HPDE6-E6E7 (cell line): ENCODE measurements at regions not wholly inside any gene's neighbourhood (a gene's known extent, or its start where the extent isn't known, plus 50 kb on each side); places are given as distances from the start of the nearest gene placed in this dataset.

Experiments
- DNase-seq: peaks from one replicate; pipeline ENCODE4 v3.0.0; 2011; ENCODE audit warnings: missing footprints; ENCODE audit errors: extremely low spot score

GRCh38 chr12:74906224-74906623, 303.4 kb downstream of the KCNC2 start:
- no peak for DNase-seq

GRCh38 chr12:74910831-74911230, 298.8 kb downstream of the KCNC2 start:
- no peak for DNase-seq

- DNase-seq: no peak
These were observed 295.3 kb downstream of the KCNC2 start for GRCh38 chr12:74914378-74914777.

- no peak for DNase-seq
These were observed 293.9 kb downstream of the KCNC2 start for GRCh38 chr12:74915718-74916117.

DNA sequence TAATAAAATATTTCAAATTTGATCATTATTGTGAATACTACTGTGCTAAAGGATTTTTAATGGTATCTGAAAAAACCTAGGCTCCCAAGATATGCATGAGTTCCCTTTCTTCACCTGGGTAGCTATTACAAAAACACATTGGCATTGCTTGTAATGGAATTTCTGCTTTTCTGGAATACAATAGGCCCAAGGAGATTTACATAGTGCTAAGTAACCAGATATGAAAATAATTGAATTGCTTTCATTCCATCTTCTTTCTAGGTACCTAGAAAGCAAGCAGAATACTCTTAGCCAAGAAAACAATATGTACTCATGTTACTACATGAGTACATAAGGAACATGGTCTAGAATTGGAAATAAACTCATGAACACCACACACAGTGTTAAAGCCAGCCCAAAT, 291.9 kb downstream of the KCNC2 start:
- DNase-seq: no peak

DNA sequence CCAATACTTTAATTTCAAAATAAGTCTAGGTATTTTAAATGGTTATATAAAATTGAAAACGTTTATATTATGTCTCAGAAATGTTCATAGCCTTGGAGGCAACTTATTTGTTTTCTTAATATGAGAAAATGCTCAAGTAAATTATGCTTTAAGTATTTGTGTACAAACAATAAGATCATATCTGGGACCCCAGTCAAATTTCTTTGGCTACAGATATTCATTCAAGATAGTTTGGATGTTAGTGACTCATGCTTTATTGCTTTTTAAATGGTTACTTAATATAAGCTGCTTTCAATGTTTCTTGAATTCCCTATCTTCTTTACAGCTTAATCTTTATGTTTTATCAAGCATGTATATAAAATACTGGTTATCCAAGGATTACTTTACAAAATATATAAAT, 291.3 kb downstream of the KCNC2 start:
- DNase-seq: no peak

DNA sequence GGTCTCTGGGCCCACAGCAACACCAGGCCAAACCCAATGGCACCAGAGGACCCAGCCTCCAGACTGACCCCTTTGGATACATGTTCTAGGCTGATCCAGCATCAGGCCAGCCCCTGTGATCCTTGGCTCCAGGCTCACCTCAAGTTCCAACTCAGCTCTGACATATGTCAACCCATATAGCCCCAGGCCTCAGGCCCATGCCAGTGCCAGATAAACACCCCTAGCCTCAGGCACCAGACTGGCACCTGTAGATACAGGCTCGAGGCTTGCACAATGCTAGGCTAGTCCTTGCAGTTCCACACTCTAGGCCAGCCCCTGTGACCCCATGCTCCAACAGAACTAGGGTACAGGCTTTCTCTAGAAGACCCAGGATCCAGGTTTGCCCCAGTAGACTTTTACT, 287.5 kb downstream of the KCNC2 start:
- DNase-seq: no peak

- no peak for DNase-seq
These were observed 287.0 kb downstream of the KCNC2 start for GRCh38 chr12:74922642-74923041.

GRCh38 chr12:74941670-74942069, 268.0 kb downstream of the KCNC2 start:
- no peak for DNase-seq

DNA sequence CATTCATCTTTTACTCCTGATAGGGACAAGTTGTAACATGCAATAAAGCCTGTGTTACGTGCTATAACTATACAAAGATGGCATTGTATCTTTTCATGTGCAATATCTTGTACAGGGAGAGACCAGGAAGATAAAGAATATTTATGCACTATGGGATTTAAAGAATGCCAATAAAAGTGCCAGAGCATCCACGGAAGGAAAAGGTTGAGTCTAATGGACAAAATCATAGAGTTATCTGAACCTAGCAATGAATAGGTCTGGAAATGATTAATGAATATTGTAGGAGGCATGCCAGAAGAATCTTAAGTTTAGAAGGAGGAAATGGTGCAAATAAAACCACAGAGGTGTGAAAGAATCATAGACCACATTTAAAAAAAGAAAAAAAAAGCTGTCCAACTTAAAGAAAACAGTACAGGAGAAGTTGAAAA, 263.9 kb downstream of the KCNC2 start:
- DNase-seq: no peak

DNA sequence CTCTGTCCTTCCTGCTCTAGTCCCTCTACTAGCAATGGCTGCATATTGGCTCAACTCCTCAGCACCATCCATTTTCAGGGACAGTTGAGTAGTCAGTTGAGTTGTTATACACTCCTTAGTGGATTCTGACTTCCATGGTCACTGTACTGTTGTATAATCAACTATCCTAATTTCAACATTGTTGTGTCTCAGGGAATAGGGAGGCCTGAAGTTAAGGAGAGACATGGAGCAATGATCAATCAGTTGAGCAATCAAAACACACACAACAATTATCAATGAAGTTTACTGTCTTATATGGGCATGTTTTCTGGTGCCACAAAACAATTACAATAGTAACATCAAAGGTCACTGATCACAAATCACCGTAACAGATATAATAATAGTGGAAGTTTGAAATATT, 255.9 kb downstream of the KCNC2 start:
- no peak for DNase-seq

DNA sequence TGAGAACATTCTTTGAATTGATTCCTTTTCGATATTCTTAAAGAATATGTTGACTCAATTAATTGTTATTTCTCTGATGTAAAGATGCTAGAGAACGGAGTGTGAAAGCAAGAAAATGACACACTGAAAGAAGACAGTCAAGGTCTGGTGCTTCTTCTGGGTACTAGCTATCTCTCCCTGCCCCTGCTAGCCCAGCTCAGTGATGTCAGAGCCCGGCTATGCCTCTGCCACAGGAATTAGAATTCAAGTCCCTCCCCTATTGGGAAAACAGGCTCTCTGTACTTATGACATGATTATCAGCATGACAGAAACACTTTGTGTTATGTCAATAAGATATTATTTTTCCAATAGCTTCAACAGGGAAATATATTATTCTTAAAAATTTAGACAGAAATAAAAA, 252.4 kb downstream of the KCNC2 start:
- no peak for DNase-seq

- no peak for DNase-seq
These were observed 252.0 kb downstream of the KCNC2 start for GRCh38 chr12:74957634-74958033.

- DNase-seq: no peak
These were observed 250.0 kb downstream of the KCNC2 start for GRCh38 chr12:74959657-74960056.

GRCh38 chr12:74963304-74963703, 246.3 kb downstream of the KCNC2 start:
- DNase-seq: no peak

DNA sequence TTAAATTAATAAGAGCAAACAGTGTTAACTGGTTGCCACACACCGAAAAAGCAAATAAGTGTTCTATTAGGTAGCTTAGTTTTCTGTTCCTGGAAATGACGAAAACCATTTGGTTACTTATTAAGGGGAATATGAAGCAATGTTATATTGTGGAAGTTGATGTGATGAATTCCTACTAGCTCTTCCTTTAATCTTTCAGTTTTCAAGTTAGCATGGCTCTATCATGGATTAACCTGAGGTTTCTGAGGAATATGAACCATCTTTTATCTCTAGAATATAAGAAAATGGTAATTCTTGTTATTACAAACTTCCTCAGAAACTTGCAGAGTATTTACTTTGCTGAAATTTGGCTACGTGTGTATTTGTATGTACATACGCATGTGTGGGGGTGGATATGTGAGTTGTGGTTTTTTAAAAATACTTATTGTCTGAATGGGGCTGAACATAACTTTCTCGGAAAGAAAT, 245.7 kb downstream of the KCNC2 start:
- no peak for DNase-seq

DNA sequence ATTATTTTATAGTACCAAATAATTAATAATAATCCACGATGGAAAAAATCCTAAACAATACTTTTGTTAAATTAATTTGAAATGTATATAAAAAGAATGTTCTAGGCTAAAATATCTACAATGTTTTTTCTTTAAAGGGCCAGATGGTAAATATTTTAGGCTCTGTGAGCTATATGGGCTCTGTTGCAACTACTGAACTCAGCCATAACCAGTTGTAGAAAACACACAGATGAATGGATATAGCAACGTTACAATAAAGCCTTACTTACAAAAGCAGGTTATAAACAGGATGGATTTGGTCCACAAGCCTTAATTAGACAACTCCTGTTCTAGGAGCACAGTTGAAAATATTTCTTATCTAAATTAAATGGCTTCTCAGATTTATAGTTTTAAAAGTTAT, 245.2 kb downstream of the KCNC2 start:
- DNase-seq: no peak

- no peak for DNase-seq
These were observed 238.4 kb downstream of the KCNC2 start for GRCh38 chr12:74971201-74971600.

- no peak for DNase-seq
These were observed 231.7 kb downstream of the KCNC2 start for GRCh38 chr12:74977832-74978481.

- DNase-seq: no peak
These were observed 229.1 kb downstream of the KCNC2 start for GRCh38 chr12:74980510-74980909.

GRCh38 chr12:74981541-74981940, 228.1 kb downstream of the KCNC2 start:
- DNase-seq: no peak

DNA sequence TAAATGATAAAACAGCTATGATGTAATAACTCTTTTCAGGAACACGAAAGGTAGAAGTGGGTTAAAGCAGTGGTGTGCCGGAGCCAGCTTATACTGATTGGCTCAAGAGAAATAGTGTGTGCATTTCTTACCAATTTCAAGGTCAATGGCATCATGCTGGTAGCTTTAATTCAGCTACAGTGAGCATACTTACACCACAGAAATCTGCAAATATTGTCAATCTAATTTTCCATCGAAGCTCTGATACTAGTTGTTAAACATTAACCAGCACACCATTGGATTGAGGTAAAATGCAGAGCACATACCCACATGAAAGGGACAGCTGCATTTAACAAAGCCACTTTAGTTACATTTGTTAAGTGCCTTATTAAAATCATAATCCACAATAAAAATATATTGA, 225.7 kb downstream of the KCNC2 start:
- no peak for DNase-seq

DNA sequence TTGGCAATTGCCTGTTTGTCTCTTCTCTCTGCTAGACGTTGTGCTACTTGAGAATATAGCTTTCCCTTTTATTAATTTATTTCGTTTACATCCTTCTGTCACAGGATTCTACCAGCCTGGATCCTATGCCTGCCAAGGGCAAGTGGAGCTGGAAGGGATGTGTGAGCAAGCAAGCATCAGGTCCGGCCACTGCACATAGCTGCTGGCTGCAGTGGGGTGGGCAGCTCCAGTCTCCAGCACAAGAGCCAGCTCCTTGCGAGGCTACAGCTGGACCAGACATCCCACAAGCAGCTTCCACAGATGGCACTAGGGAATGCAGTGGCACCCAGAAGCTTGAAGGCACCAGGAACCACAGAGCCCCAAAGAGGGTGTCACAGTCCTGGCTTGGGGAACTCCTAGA, 225.0 kb downstream of the KCNC2 start:
- DNase-seq: no peak

DNA sequence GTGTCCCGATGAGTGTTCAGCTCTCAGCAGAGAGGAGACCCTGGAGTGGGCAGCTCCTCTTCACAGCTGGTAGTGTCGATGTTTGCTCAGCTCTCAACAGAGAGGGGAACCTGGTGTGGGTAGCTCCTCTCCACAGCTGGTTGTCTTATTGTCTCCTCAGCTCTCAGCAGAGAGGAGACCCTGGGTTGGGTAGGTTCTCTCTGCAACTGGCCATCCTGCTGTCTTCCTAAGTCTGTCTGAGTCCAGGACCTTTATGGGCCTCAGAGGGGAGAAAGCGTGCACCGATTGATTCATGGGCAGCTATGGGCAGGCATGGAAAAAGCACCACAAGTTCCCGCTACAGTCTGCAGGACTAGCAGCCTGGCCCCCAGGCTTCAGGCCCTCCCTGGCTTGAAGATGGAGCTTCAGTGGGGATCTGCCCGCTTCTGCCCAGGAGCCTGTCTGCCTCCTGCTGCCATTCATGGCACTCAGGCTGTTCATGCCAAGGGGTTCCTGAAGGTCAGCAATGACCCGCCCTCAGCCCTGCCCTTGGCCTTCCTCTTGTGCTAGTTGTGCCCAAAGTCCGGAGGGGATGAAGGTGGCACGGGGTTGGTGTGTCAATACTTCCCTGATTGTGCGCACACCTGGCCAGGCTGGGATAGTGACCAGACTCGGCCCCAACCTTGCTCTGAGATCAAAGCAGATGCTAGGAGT, 224.2 kb downstream of the KCNC2 start:
- no peak for DNase-seq
